ENCODE measurements at regions not wholly inside any gene's neighbourhood (a gene's known extent, or its start where the extent isn't known, plus 50 kb on each side); places are given as distances from the start of the nearest gene placed in this dataset.
"Not testable (repeated sequence)": the region's sequence is repeated elsewhere in the genome, so short reads cannot be mapped to it uniquely, and the experiment has no call there.

GRCh38 chr6:165794179-165794601, 131.1 kb upstream of the PDE10A start:
- no peak for DNase-seq (ENCODE audit: low read depth in 2 of 2)

GRCh38 chr6:165793287-165793825, 130.3 kb upstream of the PDE10A start:
- no peak for DNase-seq (ENCODE audit: low read depth in 2 of 2)

- no peak for DNase-seq (ENCODE audit: low read depth in 2 of 2)
These were observed 128.9 kb upstream of the PDE10A start for GRCh38 chr6:165791876-165792437.

GRCh38 chr6:165791306-165791705, 128.3 kb upstream of the PDE10A start:
- no peak for DNase-seq (ENCODE audit: low read depth in 2 of 2)

GRCh38 chr6:165782812-165783211, 119.8 kb upstream of the PDE10A start:
- DNase-seq (ENCODE audit: low read depth in 2 of 2): no peak

- no peak for DNase-seq (ENCODE audit: low read depth in 2 of 2)
These were observed 119.1 kb upstream of the PDE10A start for GRCh38 chr6:165782134-165782533.

GRCh38 chr6:165777680-165778079, 114.6 kb upstream of the PDE10A start:
- no peak for DNase-seq (ENCODE audit: low read depth in 2 of 2)

GRCh38 chr6:165776691-165777090, 113.7 kb upstream of the PDE10A start:
- DNase-seq (ENCODE audit: low read depth in 2 of 2): no peak

- no peak for DNase-seq (ENCODE audit: low read depth in 2 of 2)
These were observed 112.7 kb upstream of the PDE10A start for GRCh38 chr6:165775721-165776120.

GRCh38 chr6:165774903-165775601, 112.0 kb upstream of the PDE10A start:
- no peak for DNase-seq (ENCODE audit: low read depth in 2 of 2)

GRCh38 chr6:165770397-165771082, 107.5 kb upstream of the PDE10A start:
- DNase-seq (ENCODE audit: low read depth in 2 of 2): no peak

- no peak for DNase-seq (ENCODE audit: low read depth in 2 of 2)
These were observed 106.8 kb upstream of the PDE10A start for GRCh38 chr6:165769884-165770283.

- no peak for DNase-seq (ENCODE audit: low read depth in 2 of 2)
These were observed 106.4 kb upstream of the PDE10A start for GRCh38 chr6:165769401-165769800.

- no peak for DNase-seq (ENCODE audit: low read depth in 2 of 2)
These were observed 105.9 kb upstream of the PDE10A start for GRCh38 chr6:165768961-165769360.

- DNase-seq (ENCODE audit: low read depth in 2 of 2): no peak
These were observed 104.2 kb upstream of the PDE10A start for GRCh38 chr6:165767228-165767627.

GRCh38 chr6:165766457-165766856, 103.4 kb upstream of the PDE10A start:
- no peak for DNase-seq (ENCODE audit: low read depth in 2 of 2)

GRCh38 chr6:165766026-165766425, 103.0 kb upstream of the PDE10A start:
- no peak for DNase-seq (ENCODE audit: low read depth in 2 of 2)

- DNase-seq (ENCODE audit: low read depth in 2 of 2): not testable (repeated sequence)
These were observed 102.2 kb upstream of the PDE10A start for GRCh38 chr6:165765256-165765655.

- DNase-seq (ENCODE audit: low read depth in 2 of 2): no peak
These were observed 99.8 kb upstream of the PDE10A start for GRCh38 chr6:165762876-165763275.

GRCh38 chr6:165762125-165762524, 99.1 kb upstream of the PDE10A start:
- no peak for DNase-seq (ENCODE audit: low read depth in 2 of 2)

GRCh38 chr6:165760803-165761185, 97.8 kb upstream of the PDE10A start:
- DNase-seq (ENCODE audit: low read depth in 2 of 2): no peak

- DNase-seq (ENCODE audit: low read depth in 2 of 2): no peak
These were observed 97.2 kb upstream of the PDE10A start for GRCh38 chr6:165760126-165760802.

All from stimulated activated CD8-positive, alpha-beta memory T cell treated with anti-CD3 and anti-CD28 coated beads, Interleukin-2, amount 100 ng/mL, for 1 hour (primary cell).